HFFc6 (cell line): ENCODE measurements at regions not wholly inside any gene's neighbourhood (a gene's known extent, or its start where the extent isn't known, plus 50 kb on each side); places are given as distances from the start of the nearest gene placed in this dataset.

Experiments used
- DNase-seq: peaks from one replicate; pipeline ENCODE4 v3.0.0-alpha.2; 2018
- H3K27ac Mint-ChIP-seq: 2 replicates; pipeline ENCODE4 v1.8.0; 2020; ENCODE audit warnings: mild to moderate bottlenecking, mixed read lengths
- H3K27me3 Mint-ChIP-seq: 2 replicates; pipeline ENCODE4 v1.8.0; 2021; ENCODE audit warnings: mild to moderate bottlenecking, moderate library complexity, mixed read lengths; ENCODE audit not compliant: insufficient read depth
- H3K36me3 Mint-ChIP-seq: 2 replicates; pipeline ENCODE4 v1.8.0; 2021; ENCODE audit warnings: low read depth, mixed read lengths
- H3K4me1 Mint-ChIP-seq: 2 replicates; pipeline ENCODE4 v1.8.0; 2020; ENCODE audit warnings: low read depth, mixed read lengths
- H3K4me3 Mint-ChIP-seq: 2 replicates; pipeline ENCODE4 v1.8.0; 2020; ENCODE audit warnings: mild to moderate bottlenecking, moderate library complexity, mixed read lengths
- H3K9me3 Mint-ChIP-seq: 2 replicates; pipeline ENCODE4 v1.8.0; 2020; ENCODE audit warnings: mild to moderate bottlenecking, mixed read lengths
- TF ChIP-seq, protein P1 (sequence below): fragments of 200-600 bp; sonication (generic); IDR thresholded peaks from 2 replicates; pipeline ENCODE4 v1.5.0; 2021; ENCODE audit warnings: antibody characterized with exemption, mild to moderate bottlenecking

DNA sequence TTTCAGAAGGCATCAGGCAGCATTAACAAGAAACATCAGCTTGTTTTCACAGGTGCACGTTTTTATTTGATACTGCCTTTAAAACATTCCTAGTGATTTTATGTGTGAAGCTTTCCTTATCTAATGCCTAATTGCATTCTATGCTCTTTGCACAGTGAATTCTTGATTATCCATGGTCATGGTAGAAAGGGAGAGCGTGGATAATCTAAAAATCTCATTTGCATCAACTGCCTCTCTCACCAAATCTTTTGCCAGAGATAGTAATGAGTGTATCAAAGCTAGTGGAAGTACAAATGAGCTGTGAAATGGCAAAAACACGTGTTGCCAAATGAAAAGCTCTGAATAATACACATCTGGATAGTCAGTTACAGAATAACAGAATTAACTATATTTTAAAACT, 170.5 kb downstream of the NAA11 start:
- no peaks in the 10 kb centered on the region for H3K36me3 Mint-ChIP-seq
- TF ChIP-seq, protein P1, sequence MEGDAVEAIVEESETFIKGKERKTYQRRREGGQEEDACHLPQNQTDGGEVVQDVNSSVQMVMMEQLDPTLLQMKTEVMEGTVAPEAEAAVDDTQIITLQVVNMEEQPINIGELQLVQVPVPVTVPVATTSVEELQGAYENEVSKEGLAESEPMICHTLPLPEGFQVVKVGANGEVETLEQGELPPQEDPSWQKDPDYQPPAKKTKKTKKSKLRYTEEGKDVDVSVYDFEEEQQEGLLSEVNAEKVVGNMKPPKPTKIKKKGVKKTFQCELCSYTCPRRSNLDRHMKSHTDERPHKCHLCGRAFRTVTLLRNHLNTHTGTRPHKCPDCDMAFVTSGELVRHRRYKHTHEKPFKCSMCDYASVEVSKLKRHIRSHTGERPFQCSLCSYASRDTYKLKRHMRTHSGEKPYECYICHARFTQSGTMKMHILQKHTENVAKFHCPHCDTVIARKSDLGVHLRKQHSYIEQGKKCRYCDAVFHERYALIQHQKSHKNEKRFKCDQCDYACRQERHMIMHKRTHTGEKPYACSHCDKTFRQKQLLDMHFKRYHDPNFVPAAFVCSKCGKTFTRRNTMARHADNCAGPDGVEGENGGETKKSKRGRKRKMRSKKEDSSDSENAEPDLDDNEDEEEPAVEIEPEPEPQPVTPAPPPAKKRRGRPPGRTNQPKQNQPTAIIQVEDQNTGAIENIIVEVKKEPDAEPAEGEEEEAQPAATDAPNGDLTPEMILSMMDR = no peak
- peaks cover 18% of the 10 kb centered on the region for H3K9me3 Mint-ChIP-seq
- DNase-seq = no peak
- H3K27me3 Mint-ChIP-seq = no peaks in the 10 kb centered on the region
- no peak overlapping the region for H3K27ac Mint-ChIP-seq
- no peaks in the 10 kb centered on the region for H3K4me1 Mint-ChIP-seq
- H3K4me3 Mint-ChIP-seq = no peak overlapping the region

DNA sequence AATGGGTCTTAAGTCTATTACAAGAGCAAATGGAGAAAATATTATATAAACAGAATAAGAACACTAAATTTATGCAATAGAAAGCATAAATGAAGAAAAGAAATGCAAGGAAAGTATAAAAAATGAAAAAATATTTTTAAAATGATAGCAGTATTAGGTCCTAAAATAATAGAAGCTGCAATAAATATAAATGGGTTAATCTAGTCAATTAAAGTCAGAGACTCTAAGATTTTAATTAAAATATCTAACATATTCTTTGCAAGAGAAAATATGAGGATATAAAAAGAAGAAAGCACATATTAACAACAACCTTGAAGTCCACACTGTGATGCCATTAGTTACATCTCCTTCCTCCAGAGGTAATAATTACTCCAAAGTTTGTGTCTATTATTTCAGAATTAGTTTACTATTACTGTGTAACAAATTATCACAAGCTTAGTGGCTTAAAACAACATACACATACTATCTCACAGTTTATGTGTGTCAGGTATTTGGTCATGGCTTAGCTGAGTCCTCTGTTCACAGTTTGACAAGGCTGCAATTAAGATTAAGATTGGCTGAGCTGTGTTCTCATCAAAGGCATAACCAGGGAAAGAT, 174.9 kb downstream of the NAA11 start:
- H3K27ac Mint-ChIP-seq = no peak overlapping the region
- TF ChIP-seq, protein P1 = no peak

DNA sequence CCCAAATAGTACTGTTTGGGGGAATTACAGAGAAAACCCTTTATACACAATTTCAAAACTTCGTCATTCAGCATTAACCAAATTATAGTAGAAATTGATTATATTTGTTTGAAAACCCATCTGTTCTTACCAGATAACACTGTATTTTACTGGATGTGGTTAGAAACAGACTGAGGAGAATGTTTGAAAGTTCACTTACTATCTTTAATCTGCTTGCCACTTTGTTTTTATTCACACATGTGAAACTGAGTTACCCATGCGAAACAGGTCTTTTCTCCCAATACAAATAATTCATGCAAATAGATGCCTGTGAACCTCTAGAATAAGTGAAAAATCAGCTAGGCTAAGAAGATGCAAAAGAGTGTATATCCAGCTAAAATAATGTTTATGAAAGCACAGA, 177.5 kb downstream of the NAA11 start:
- H3K4me1 Mint-ChIP-seq = no peaks in the 10 kb centered on the region
- no peak for DNase-seq
- TF ChIP-seq, protein P1 = no peak
- H3K4me3 Mint-ChIP-seq = no peak overlapping the region
- H3K27ac Mint-ChIP-seq = no peak overlapping the region
- H3K36me3 Mint-ChIP-seq = no peaks in the 10 kb centered on the region; the same call in 1 of the 2 replicates
- H3K27me3 Mint-ChIP-seq = no peaks in the 10 kb centered on the region
- peaks cover 17% of the 10 kb centered on the region for H3K9me3 Mint-ChIP-seq

More for the DNA sequence above, 174.9 kb downstream of the NAA11 start:
- no peaks in the 10 kb centered on the region for H3K27me3 Mint-ChIP-seq
- H3K36me3 Mint-ChIP-seq = no peaks in the 10 kb centered on the region
- H3K4me3 Mint-ChIP-seq = no peak overlapping the region
- no peak for DNase-seq
- no peaks in the 10 kb centered on the region for H3K4me1 Mint-ChIP-seq
- peaks cover 26% of the 10 kb centered on the region for H3K9me3 Mint-ChIP-seq

DNA sequence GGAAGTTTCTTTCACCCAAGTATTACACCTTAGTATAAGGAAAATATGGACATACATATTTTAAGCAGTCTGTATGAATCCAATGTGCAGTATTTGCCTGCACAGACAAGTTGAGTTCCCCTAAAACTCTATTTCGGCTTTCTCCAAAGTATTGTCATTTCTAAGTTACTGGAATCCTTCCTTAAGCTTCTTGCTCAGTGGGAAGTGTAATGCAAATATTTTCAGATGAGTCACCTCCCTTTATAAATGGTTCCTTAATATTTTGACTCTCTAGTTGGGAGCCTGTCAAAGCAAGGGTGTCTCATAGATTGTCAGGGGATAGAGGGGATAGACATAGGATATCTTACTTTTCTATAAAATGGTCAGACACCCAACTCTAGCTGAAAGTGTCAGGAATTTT, 178.6 kb downstream of the NAA11 start:
- Mint-ChIP-seq H3K4me3 (no peak overlapping the region), H3K4me1 (no peaks in the 10 kb centered on the region), H3K9me3 (peaks cover 27% of the 10 kb centered on the region), H3K27me3 (no peaks in the 10 kb centered on the region), H3K36me3 (no peaks in the 10 kb centered on the region; the same call in 1 of the 2 replicates), H3K27ac (no peak overlapping the region)
- DNase-seq = no peak
- TF ChIP-seq, protein P1 = no peak

DNA sequence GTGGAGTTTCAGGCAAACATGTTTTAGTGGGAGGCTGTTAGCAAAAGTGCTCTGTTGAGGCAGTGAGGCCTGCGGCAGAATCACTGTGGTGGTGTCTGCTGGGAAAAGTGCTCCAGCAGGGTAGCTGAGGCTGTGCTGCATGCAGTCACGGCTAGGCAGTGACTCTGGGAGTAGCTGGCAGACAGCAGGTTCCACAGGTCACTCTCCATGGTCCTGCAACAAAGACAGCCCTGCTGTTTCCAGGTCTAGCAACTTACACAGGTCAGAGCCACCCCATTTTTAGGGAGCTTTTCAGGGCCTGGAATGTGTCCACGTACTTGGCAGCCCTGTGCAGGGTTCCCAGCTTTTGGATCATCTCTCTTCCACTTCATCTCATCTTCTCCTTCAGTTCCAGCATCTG, 184.3 kb downstream of the NAA11 start:
- no peak for DNase-seq
- TF ChIP-seq, protein P1 = no peak
- Mint-ChIP-seq H3K36me3 (no peaks in the 10 kb centered on the region; the same call in 1 of the 2 replicates), H3K9me3 (peaks cover 49% of the 10 kb centered on the region), H3K4me1 (no peaks in the 10 kb centered on the region), H3K27ac (no peak overlapping the region), H3K27me3 (no peaks in the 10 kb centered on the region), H3K4me3 (no peak overlapping the region; the same call in 1 of the 2 replicates)
